Suprapubic skin (tissue), 3 donors: ENCODE measurements at regions not wholly inside any gene's neighbourhood (a gene's known extent, or its start where the extent isn't known, plus 50 kb on each side); places are given as distances from the start of the nearest gene placed in this dataset.

Experiments used
- POLR2A ChIP-seq, 2 donors: fragments of 450-650 bp; IDR thresholded peaks; one replicate each; pipeline ENCODE4 v1.6.1; 2017; ENCODE audit warnings: antibody characterized with exemption in 2 of 2, mild to moderate bottlenecking in 2 of 2, moderate library complexity in 2 of 2
- TF ChIP-seq, protein P1 (sequence below), 2 donors: fragments of 200-600 bp in 1 of 2; fragments of 450-650 bp in 1 of 2; sonication (generic) in 1 of 2; IDR thresholded peaks; one replicate each; pipeline ENCODE4 v1.5.1; 2016 to 2019; ENCODE audit warnings: antibody characterized with exemption in 2 of 2, mild to moderate bottlenecking in 1 of 2, moderate library complexity in 1 of 2

DNA sequence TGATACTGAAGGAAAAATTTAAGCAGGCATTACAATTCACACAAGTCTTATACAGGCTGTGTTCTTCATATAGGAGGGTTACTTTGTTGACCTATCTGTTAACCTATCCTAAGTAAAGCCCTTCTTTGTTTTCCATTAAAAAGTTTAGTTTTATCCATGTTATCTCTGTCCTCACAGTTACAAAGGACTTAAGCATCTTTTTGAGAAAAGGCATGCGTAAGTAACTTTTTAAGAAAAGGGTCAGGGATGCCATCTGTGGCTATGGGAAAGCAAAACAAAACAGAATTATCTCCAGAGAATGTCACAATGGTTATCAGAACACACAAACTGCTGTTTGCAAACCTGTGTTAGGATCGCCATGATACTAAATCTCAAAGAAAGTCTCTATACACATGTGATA lies 295.8 kb upstream of the MTPN start:
- TF ChIP-seq, protein P1, sequence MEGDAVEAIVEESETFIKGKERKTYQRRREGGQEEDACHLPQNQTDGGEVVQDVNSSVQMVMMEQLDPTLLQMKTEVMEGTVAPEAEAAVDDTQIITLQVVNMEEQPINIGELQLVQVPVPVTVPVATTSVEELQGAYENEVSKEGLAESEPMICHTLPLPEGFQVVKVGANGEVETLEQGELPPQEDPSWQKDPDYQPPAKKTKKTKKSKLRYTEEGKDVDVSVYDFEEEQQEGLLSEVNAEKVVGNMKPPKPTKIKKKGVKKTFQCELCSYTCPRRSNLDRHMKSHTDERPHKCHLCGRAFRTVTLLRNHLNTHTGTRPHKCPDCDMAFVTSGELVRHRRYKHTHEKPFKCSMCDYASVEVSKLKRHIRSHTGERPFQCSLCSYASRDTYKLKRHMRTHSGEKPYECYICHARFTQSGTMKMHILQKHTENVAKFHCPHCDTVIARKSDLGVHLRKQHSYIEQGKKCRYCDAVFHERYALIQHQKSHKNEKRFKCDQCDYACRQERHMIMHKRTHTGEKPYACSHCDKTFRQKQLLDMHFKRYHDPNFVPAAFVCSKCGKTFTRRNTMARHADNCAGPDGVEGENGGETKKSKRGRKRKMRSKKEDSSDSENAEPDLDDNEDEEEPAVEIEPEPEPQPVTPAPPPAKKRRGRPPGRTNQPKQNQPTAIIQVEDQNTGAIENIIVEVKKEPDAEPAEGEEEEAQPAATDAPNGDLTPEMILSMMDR (IDR thresholded peaks at IDR 0.05) = no peak
- TF ChIP-seq POLR2A (IDR thresholded peaks at IDR 0.05) = no peak
